SU-DHL-6 (cell line): ENCODE measurements at regions not wholly inside any gene's neighbourhood (a gene's known extent, or its start where the extent isn't known, plus 50 kb on each side); places are given as distances from the start of the nearest gene placed in this dataset.

Experiments
- EZH2phosphoT487 ChIP-seq: fragments of 200-600 bp; sonication (generic), shearing (Covaris generic); conservative IDR thresholded peaks from 2 replicates; pipeline ENCODE4 v1.6.1; 2018; ENCODE audit warnings: mild to moderate bottlenecking, antibody characterized with exemption, low read length, moderate library complexity, mixed read lengths
- TF ChIP-seq, protein P1 (sequence below): fragments of 200-600 bp; sonication (generic); IDR thresholded peaks from one replicate; pipeline ENCODE4 v1.5.1; 2017; ENCODE audit warnings: antibody characterized with exemption, mild to moderate bottlenecking, low read length, moderate library complexity; ENCODE audit not compliant: insufficient read depth, poor library complexity, severe bottlenecking

DNA sequence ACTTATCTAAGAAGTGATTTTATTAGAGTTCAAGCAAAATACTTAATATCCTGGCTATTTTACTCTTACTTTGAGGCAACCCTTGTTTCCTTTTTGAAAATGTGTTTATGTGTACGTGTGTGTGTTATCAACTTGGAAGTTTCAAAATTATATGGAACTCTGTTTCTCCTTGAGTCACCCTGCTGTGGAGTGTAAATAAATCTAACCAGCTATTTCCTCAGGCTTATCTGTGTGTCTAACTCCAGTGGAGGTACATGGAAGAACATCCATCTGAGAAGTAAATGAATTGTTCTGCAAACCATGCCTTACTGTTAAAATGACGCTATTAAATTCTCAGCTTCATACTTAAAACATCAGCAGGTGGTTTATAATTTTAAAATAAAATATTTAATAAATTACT lies 583.4 kb upstream of the SLITRK5 start:
- TF ChIP-seq, protein P1, sequence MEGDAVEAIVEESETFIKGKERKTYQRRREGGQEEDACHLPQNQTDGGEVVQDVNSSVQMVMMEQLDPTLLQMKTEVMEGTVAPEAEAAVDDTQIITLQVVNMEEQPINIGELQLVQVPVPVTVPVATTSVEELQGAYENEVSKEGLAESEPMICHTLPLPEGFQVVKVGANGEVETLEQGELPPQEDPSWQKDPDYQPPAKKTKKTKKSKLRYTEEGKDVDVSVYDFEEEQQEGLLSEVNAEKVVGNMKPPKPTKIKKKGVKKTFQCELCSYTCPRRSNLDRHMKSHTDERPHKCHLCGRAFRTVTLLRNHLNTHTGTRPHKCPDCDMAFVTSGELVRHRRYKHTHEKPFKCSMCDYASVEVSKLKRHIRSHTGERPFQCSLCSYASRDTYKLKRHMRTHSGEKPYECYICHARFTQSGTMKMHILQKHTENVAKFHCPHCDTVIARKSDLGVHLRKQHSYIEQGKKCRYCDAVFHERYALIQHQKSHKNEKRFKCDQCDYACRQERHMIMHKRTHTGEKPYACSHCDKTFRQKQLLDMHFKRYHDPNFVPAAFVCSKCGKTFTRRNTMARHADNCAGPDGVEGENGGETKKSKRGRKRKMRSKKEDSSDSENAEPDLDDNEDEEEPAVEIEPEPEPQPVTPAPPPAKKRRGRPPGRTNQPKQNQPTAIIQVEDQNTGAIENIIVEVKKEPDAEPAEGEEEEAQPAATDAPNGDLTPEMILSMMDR, result no peak
- TF ChIP-seq EZH2phosphoT487, result no peak
